ENCODE measurements at regions not wholly inside any gene's neighbourhood (a gene's known extent, or its start where the extent isn't known, plus 50 kb on each side); places are given as distances from the start of the nearest gene placed in this dataset.

DNA sequence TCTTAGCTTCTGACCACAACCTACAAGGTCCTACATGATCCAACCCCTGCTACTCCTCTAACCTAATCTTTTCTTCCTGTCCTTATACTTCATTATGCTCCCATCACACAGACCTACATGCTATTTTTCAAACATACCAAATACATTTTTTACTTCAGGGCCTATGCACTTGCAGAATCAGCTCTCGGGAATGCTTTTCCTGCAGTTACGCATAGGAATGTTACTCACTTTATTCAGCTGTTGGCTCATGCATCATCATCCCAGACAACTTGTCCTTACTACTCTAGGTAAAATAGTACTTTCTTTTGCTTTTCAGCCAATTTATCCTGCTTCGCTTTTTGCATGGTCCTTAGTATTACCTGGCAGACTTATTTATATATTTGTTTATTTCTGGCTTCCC lies 105.6 kb downstream of the OXSM start:
- Histone ChIP-seq H3K27me3 (replicated peaks in 1 of 2; ENCODE audit: control insufficient read depth in 2 of 2, insufficient read depth in 2 of 2, low read length in 1 of 2) (no peaks in the 10 kb centered on the region), H3K27ac (ENCODE audit: control insufficient read depth, insufficient read depth) (no peak overlapping the region), H3K9me3 (replicated peaks; ENCODE audit: control insufficient read depth, insufficient read depth, low read length) (no peaks in the 10 kb centered on the region), H3K4me2 (ENCODE audit: control insufficient read depth, insufficient read depth) (no peak overlapping the region), H2AFZ (ENCODE audit: control insufficient read depth, low read depth, low read length) (no peak overlapping the region), H3K4me1 (ENCODE audit: control insufficient read depth, insufficient read depth, low read length) (no peaks in the 10 kb centered on the region), H3K79me2 (ENCODE audit: control insufficient read depth, insufficient read depth, low read length) (no peaks in the 10 kb centered on the region), H3K4me3 (no peak overlapping the region), H3K9ac (ENCODE audit: control insufficient read depth, insufficient read depth, low read length) (no peak overlapping the region), H3K36me3 (ENCODE audit: control insufficient read depth in 2 of 2, insufficient read depth in 2 of 2, low read length in 1 of 2) (no peaks in the 10 kb centered on the region), H4K20me1 (ENCODE audit: control insufficient read depth, insufficient read depth) (no peaks in the 10 kb centered on the region)
- ChIA-PET CTCF (interaction anchor here (0.6 to 9.3 kb wide), 5 partner anchors 10 to 1294 kb away, joined by 3 to 67 read pairs (median 3); no protein-coding TSS in a partner anchor), SMC1A (ENCODE audit: uncharacterized antibody, unreplicated experiment) (interaction anchor here (0.6 to 1.4 kb wide), 5 partner anchors 30 to 268 kb away, joined by 3 to 12 read pairs (median 3); no protein-coding TSS in a partner anchor), RAD21 (ENCODE audit: unreplicated experiment) (no interaction called here), POLR2A (no interaction called here)
- BruUV-seq (replicated peaks), result no TSS peak
- no peak for DNase-seq (ENCODE audit: low read depth, low spot score)
- TF ChIP-seq ZSCAN29 (IDR thresholded peaks at IDR 0.05), result no peak
- TF ChIP-seq, protein P1, sequence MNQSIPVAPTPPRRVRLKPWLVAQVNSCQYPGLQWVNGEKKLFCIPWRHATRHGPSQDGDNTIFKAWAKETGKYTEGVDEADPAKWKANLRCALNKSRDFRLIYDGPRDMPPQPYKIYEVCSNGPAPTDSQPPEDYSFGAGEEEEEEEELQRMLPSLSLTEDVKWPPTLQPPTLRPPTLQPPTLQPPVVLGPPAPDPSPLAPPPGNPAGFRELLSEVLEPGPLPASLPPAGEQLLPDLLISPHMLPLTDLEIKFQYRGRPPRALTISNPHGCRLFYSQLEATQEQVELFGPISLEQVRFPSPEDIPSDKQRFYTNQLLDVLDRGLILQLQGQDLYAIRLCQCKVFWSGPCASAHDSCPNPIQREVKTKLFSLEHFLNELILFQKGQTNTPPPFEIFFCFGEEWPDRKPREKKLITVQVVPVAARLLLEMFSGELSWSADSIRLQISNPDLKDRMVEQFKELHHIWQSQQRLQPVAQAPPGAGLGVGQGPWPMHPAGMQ (IDR thresholded peaks at IDR 0.05; ENCODE audit: borderline replicate concordance), result no peak
- TF ChIP-seq, protein P2, sequence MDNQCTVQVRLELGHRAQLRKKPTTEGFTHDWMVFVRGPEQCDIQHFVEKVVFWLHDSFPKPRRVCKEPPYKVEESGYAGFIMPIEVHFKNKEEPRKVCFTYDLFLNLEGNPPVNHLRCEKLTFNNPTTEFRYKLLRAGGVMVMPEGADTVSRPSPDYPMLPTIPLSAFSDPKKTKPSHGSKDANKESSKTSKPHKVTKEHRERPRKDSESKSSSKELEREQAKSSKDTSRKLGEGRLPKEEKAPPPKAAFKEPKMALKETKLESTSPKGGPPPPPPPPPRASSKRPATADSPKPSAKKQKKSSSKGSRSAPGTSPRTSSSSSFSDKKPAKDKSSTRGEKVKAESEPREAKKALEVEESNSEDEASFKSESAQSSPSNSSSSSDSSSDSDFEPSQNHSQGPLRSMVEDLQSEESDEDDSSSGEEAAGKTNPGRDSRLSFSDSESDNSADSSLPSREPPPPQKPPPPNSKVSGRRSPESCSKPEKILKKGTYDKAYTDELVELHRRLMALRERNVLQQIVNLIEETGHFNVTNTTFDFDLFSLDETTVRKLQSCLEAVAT (IDR thresholded peaks at IDR 0.05), result no peak
- no peak for TF ChIP-seq ZNF384 (IDR thresholded peaks at IDR 0.05; ENCODE audit: borderline replicate concordance, low read depth, low read length)
- TF ChIP-seq, protein P3, sequence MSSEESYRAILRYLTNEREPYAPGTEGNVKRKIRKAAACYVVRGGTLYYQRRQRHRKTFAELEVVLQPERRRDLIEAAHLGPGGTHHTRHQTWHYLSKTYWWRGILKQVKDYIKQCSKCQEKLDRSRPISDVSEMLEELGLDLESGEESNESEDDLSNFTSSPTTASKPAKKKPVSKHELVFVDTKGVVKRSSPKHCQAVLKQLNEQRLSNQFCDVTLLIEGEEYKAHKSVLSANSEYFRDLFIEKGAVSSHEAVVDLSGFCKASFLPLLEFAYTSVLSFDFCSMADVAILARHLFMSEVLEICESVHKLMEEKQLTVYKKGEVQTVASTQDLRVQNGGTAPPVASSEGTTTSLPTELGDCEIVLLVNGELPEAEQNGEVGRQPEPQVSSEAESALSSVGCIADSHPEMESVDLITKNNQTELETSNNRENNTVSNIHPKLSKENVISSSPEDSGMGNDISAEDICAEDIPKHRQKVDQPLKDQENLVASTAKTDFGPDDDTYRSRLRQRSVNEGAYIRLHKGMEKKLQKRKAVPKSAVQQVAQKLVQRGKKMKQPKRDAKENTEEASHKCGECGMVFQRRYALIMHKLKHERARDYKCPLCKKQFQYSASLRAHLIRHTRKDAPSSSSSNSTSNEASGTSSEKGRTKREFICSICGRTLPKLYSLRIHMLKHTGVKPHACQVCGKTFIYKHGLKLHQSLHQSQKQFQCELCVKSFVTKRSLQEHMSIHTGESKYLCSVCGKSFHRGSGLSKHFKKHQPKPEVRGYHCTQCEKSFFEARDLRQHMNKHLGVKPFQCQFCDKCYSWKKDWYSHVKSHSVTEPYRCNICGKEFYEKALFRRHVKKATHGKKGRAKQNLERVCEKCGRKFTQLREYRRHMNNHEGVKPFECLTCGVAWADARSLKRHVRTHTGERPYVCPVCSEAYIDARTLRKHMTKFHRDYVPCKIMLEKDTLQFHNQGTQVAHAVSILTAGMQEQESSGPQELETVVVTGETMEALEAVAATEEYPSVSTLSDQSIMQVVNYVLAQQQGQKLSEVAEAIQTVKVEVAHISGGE (CRISPR knock-in tag; IDR thresholded peaks at IDR 0.05), result no peak
- TF ChIP-seq CHD4 (IDR thresholded peaks at IDR 0.05), result no peak
- no peak for TF ChIP-seq HDAC2 (IDR thresholded peaks at IDR 0.05)
- no peak for TF ChIP-seq BCL11A (IDR thresholded peaks at IDR 0.05; ENCODE audit: low read depth, low read length)
- TF ChIP-seq, protein P4, sequence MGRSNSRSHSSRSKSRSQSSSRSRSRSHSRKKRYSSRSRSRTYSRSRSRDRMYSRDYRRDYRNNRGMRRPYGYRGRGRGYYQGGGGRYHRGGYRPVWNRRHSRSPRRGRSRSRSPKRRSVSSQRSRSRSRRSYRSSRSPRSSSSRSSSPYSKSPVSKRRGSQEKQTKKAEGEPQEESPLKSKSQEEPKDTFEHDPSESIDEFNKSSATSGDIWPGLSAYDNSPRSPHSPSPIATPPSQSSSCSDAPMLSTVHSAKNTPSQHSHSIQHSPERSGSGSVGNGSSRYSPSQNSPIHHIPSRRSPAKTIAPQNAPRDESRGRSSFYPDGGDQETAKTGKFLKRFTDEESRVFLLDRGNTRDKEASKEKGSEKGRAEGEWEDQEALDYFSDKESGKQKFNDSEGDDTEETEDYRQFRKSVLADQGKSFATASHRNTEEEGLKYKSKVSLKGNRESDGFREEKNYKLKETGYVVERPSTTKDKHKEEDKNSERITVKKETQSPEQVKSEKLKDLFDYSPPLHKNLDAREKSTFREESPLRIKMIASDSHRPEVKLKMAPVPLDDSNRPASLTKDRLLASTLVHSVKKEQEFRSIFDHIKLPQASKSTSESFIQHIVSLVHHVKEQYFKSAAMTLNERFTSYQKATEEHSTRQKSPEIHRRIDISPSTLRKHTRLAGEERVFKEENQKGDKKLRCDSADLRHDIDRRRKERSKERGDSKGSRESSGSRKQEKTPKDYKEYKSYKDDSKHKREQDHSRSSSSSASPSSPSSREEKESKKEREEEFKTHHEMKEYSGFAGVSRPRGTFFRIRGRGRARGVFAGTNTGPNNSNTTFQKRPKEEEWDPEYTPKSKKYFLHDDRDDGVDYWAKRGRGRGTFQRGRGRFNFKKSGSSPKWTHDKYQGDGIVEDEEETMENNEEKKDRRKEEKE (IDR thresholded peaks at IDR 0.05), result no peak
- ATAC-seq, result no peak
- 81% methylated on average over 3 of the region's 3 CpGs for WGBS (ENCODE audit: insufficient coverage, insufficient replicate concordance, low lambda C conversion rate, missing lambda C conversion rate)
- in situ Hi-C loops (cut with MboI) (loop anchor here (5.0 kb wide), 1 partner anchor 248 kb away; no protein-coding TSS in a partner anchor), intact Hi-C loops (cut with micrococcal nuclease; ENCODE audit: unreplicated experiment) (loop anchor here (5.0 kb wide), 2 partner anchors 38 to 53 kb away; no protein-coding TSS in a partner anchor)
- FAIRE-seq, result no peak
